CD4-positive, CD25-positive, alpha-beta regulatory T cell (primary cell): ENCODE measurements at regions not wholly inside any gene's neighbourhood (a gene's known extent, or its start where the extent isn't known, plus 50 kb on each side); places are given as distances from the start of the nearest gene placed in this dataset.

Experiments used
- ATAC-seq, 2 donors: fragments of 150-1000 bp; cut with Tn5 transposase; one replicate each; pipeline ENCODE4 v1.10.0; 2021; ENCODE audit warnings: low read depth in 2 of 2, moderate number of reproducible peaks in 2 of 2, moderate library complexity in 1 of 2
- DNase-seq, 3 donors: peaks; one replicate each; pipeline versions ENCODE4 v3.0.0 to v3.0.0-alpha.2; 2012 to 2022; ENCODE audit warnings: mixed read lengths in 1 of 3
- H3K27ac ChIP-seq: one replicate; pipeline ENCODE4 v1.7.0; 2013; ENCODE audit warnings: mild to moderate bottlenecking, low read length; ENCODE audit not compliant: insufficient read depth, poor library complexity, severe bottlenecking
- H3K27me3 ChIP-seq: one replicate; pipeline ENCODE4 v1.7.0; 2013; ENCODE audit warnings: low read length; ENCODE audit not compliant: control insufficient read depth, insufficient read depth
- H3K36me3 ChIP-seq: one replicate; pipeline ENCODE4 v1.7.0; 2013; ENCODE audit warnings: mild to moderate bottlenecking, low read length, moderate library complexity; ENCODE audit not compliant: control insufficient read depth, insufficient read depth
- H3K4me1 ChIP-seq: 2 replicates; pipeline ENCODE4 v1.7.0; 2013; ENCODE audit warnings: mild to moderate bottlenecking, low read length; ENCODE audit not compliant: insufficient read depth, control insufficient read depth, poor library complexity, severe bottlenecking
- H3K4me3 ChIP-seq: one replicate; pipeline ENCODE4 v1.7.0; 2013; ENCODE audit warnings: low read depth, mild to moderate bottlenecking, low read length, moderate library complexity
- H3K9me3 ChIP-seq, 2 experiments: 1 replicate in 1 of 2; 2 replicates in 1 of 2; pipeline ENCODE4 v1.7.0; 2013; ENCODE audit warnings: low read length in 2 of 2, mild to moderate bottlenecking in 1 of 2, moderate library complexity in 1 of 2; ENCODE audit not compliant: control insufficient read depth in 2 of 2
- H3K27ac Mint-ChIP-seq, 3 donors: one replicate each; pipeline ENCODE4 v1.8.0; 2020 to 2022; ENCODE audit warnings: mild to moderate bottlenecking in 3 of 3, mixed read lengths in 3 of 3, moderate library complexity in 2 of 3
- H3K27me3 Mint-ChIP-seq: one replicate; pipeline ENCODE4 v1.8.0; 2022; ENCODE audit warnings: mild to moderate bottlenecking, mixed read lengths
- H3K36me3 Mint-ChIP-seq: one replicate; pipeline ENCODE4 v1.8.0; 2020; ENCODE audit warnings: mixed read lengths
- H3K4me1 Mint-ChIP-seq, 4 donors: one replicate each; pipeline ENCODE4 v1.8.0; 2020 to 2022; ENCODE audit warnings: mixed read lengths in 4 of 4, mild to moderate bottlenecking in 1 of 4
- H3K4me3 Mint-ChIP-seq, 4 donors: one replicate each; pipeline ENCODE4 v1.8.0; 2020 to 2022; ENCODE audit warnings: mild to moderate bottlenecking in 4 of 4, mixed read lengths in 4 of 4, moderate library complexity in 3 of 4
- H3K9me3 Mint-ChIP-seq, 7 donors: one replicate each; pipeline ENCODE4 v1.8.0; 2020 to 2022; ENCODE audit warnings: mixed read lengths in 7 of 7, mild to moderate bottlenecking in 3 of 7, moderate library complexity in 2 of 7

- Mint-ChIP-seq H3K4me1 (no peaks in the 10 kb centered on the region), H3K27me3 (peaks cover 5% of the 10 kb centered on the region), H3K36me3 (no peaks in the 10 kb centered on the region), H3K9me3 (peaks cover 0 to 5% (median 0%) of the 10 kb centered on the region in 7 donors), H3K4me3 (no peak overlapping the region), H3K27ac (no peak overlapping the region)
- H3K4me3 ChIP-seq, result no peak overlapping the region
- ATAC-seq, result no peak
- no peaks in the 10 kb centered on the region for H3K9me3 ChIP-seq
- DNase-seq, result no peak
- H3K27me3 ChIP-seq, result no peaks in the 10 kb centered on the region
- H3K27ac ChIP-seq, result no peak overlapping the region
- H3K36me3 ChIP-seq, result no peaks in the 10 kb centered on the region
- H3K4me1 ChIP-seq, result no peaks in the 10 kb centered on the region
These were observed 131.8 kb downstream of the FOXA2 start for GRCh38 chr20:22452442-22453011.

GRCh38 chr20:22450537-22450936 is 133.8 kb downstream of the FOXA2 start:
- H3K4me3 ChIP-seq, result no peak overlapping the region
- DNase-seq (no peak), ATAC-seq (no peak)
- no peaks in the 10 kb centered on the region for H3K27me3 ChIP-seq
- H3K36me3 Mint-ChIP-seq, result no peaks in the 10 kb centered on the region
- H3K4me1 Mint-ChIP-seq, result no peaks in the 10 kb centered on the region
- no peaks in the 10 kb centered on the region for H3K36me3 ChIP-seq
- H3K9me3 ChIP-seq, result no peaks in the 10 kb centered on the region
- no peaks in the 10 kb centered on the region for H3K27me3 Mint-ChIP-seq
- no peaks in the 10 kb centered on the region for H3K4me1 ChIP-seq
- H3K27ac ChIP-seq, result no peak overlapping the region
- no peak overlapping the region for H3K27ac Mint-ChIP-seq
- no peak overlapping the region for H3K4me3 Mint-ChIP-seq
- peaks cover 0 to 5% (median 1%) of the 10 kb centered on the region in 7 donors for H3K9me3 Mint-ChIP-seq

GRCh38 chr20:22449188-22449973 is 135.0 kb downstream of the FOXA2 start:
- H3K4me1 Mint-ChIP-seq, result no peaks in the 10 kb centered on the region
- DNase-seq, result no peak
- H3K4me3 ChIP-seq, result no peak overlapping the region
- H3K27me3 Mint-ChIP-seq, result no peaks in the 10 kb centered on the region
- no peak overlapping the region for H3K4me3 Mint-ChIP-seq
- H3K27ac ChIP-seq, result no peak overlapping the region
- H3K36me3 Mint-ChIP-seq, result no peaks in the 10 kb centered on the region
- H3K9me3 ChIP-seq, result no peaks in the 10 kb centered on the region
- H3K36me3 ChIP-seq, result no peaks in the 10 kb centered on the region
- no peak overlapping the region for H3K27ac Mint-ChIP-seq
- peaks cover 0 to 13% (median 4%) of the 10 kb centered on the region in 7 donors for H3K9me3 Mint-ChIP-seq
- H3K27me3 ChIP-seq, result no peaks in the 10 kb centered on the region
- no peaks in the 10 kb centered on the region for H3K4me1 ChIP-seq
- no peak for ATAC-seq

- ATAC-seq (no peak), DNase-seq (no peak)
- no peaks in the 10 kb centered on the region for H3K4me1 Mint-ChIP-seq
- peaks cover 0 to 9% (median 4%) of the 10 kb centered on the region in 7 donors for H3K9me3 Mint-ChIP-seq
- H3K27ac Mint-ChIP-seq, result no peak overlapping the region
- H3K27me3 Mint-ChIP-seq, result no peaks in the 10 kb centered on the region
- no peaks in the 10 kb centered on the region for H3K36me3 ChIP-seq
- H3K36me3 Mint-ChIP-seq, result no peaks in the 10 kb centered on the region
- H3K4me1 ChIP-seq, result no peaks in the 10 kb centered on the region
- no peak overlapping the region for H3K4me3 Mint-ChIP-seq
- no peaks in the 10 kb centered on the region for H3K9me3 ChIP-seq
- no peak overlapping the region for H3K27ac ChIP-seq
- H3K27me3 ChIP-seq, result no peaks in the 10 kb centered on the region
- H3K4me3 ChIP-seq, result no peak overlapping the region
These were observed 137.0 kb downstream of the FOXA2 start for GRCh38 chr20:22447447-22447778.

GRCh38 chr20:22446613-22447446 is 137.5 kb downstream of the FOXA2 start:
- ATAC-seq (no peak), DNase-seq (no peak)
- Histone ChIP-seq H3K27ac (no peak overlapping the region), H3K27me3 (no peaks in the 10 kb centered on the region), H3K4me1 (no peaks in the 10 kb centered on the region), H3K36me3 (no peaks in the 10 kb centered on the region), H3K9me3 (no peaks in the 10 kb centered on the region), H3K4me3 (no peak overlapping the region)
- no peak overlapping the region for H3K27ac Mint-ChIP-seq
- peaks cover 0 to 9% (median 4%) of the 10 kb centered on the region in 7 donors for H3K9me3 Mint-ChIP-seq
- H3K4me1 Mint-ChIP-seq, result no peaks in the 10 kb centered on the region
- H3K36me3 Mint-ChIP-seq, result no peaks in the 10 kb centered on the region
- no peaks in the 10 kb centered on the region for H3K27me3 Mint-ChIP-seq
- H3K4me3 Mint-ChIP-seq, result no peak overlapping the region

GRCh38 chr20:22442318-22442717 is 142.1 kb downstream of the FOXA2 start:
- no peak overlapping the region for H3K4me3 Mint-ChIP-seq
- Histone ChIP-seq H3K4me3 (no peak overlapping the region), H3K4me1 (no peaks in the 10 kb centered on the region), H3K36me3 (no peaks in the 10 kb centered on the region), H3K9me3 (no peaks in the 10 kb centered on the region), H3K27me3 (no peaks in the 10 kb centered on the region), H3K27ac (no peak overlapping the region)
- DNase-seq (no peak), ATAC-seq (no peak)
- H3K4me1 Mint-ChIP-seq, result no peaks in the 10 kb centered on the region
- H3K9me3 Mint-ChIP-seq, result peaks cover 0 to 19% (median 4%) of the 10 kb centered on the region in 7 donors
- no peaks in the 10 kb centered on the region for H3K27me3 Mint-ChIP-seq
- H3K27ac Mint-ChIP-seq, result no peak overlapping the region
- no peaks in the 10 kb centered on the region for H3K36me3 Mint-ChIP-seq

GRCh38 chr20:22438926-22439325 is 145.4 kb downstream of the FOXA2 start:
- H3K9me3 ChIP-seq, result no peaks in the 10 kb centered on the region
- peaks cover 0 to 10% (median 3%) of the 10 kb centered on the region in 7 donors for H3K9me3 Mint-ChIP-seq
- ATAC-seq (no peak), DNase-seq (no peak)
- H3K27ac Mint-ChIP-seq, result no peak overlapping the region
- no peaks in the 10 kb centered on the region for H3K4me1 ChIP-seq
- no peak overlapping the region for H3K4me3 Mint-ChIP-seq
- H3K36me3 ChIP-seq, result no peaks in the 10 kb centered on the region
- no peaks in the 10 kb centered on the region for H3K27me3 Mint-ChIP-seq
- no peaks in the 10 kb centered on the region for H3K27me3 ChIP-seq
- H3K4me1 Mint-ChIP-seq, result no peaks in the 10 kb centered on the region
- no peaks in the 10 kb centered on the region for H3K36me3 Mint-ChIP-seq
- no peak overlapping the region for H3K4me3 ChIP-seq
- H3K27ac ChIP-seq, result no peak overlapping the region
